Tibial nerve (tissue), 3 donors: ENCODE measurements at regions not wholly inside any gene's neighbourhood (a gene's known extent, or its start where the extent isn't known, plus 50 kb on each side); places are given as distances from the start of the nearest gene placed in this dataset.

Experiments
- POLR2A ChIP-seq, 2 donors: fragments of 450-650 bp; IDR thresholded peaks; one replicate each; pipeline ENCODE4 v1.6.1; 2017; ENCODE audit warnings: antibody characterized with exemption in 2 of 2, mild to moderate bottlenecking in 2 of 2, moderate library complexity in 2 of 2
- TF ChIP-seq, protein P1 (sequence below), 5 experiments: fragments of 200-600 bp in 3 of 5; fragments of 450-650 bp in 2 of 5; sonication (generic) in 3 of 5; IDR thresholded peaks; one replicate each; pipeline ENCODE4 v1.5.1; 2016 to 2019; ENCODE audit warnings: antibody characterized with exemption in 5 of 5, mild to moderate bottlenecking in 3 of 5, moderate library complexity in 2 of 5

DNA sequence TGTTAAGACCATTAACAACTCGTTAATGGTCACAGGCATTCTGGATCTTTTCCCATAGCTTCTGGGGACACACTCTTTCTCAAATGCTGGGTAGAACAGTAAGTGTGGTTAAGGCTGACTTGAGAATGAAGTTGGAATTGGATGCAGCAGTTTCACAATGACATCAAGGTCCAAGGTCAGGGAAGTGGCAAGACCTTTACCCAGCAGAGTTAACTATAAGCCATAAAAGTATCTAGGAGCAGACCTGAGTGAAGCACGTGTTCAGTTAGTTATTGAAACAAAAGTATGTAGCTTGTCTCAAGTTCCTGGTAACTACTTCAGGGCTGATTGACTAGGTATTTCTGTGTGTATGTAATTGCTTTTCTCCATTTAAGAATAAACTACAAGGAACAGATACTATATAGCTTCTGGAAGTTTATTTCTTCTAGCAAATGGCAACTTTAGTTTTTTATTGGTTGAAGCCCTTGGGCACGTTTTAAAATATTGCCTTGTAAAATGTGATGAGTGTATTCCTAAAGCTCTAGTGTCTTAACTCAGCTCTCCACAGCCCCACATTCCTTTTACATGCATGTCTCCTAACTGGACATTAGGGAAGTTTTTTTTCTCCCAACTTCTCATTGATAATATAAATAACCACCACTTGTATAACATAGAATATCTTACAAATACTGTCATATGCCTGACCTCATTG lies 479.0 kb upstream of the CITED2 start:
- TF ChIP-seq, protein P1, sequence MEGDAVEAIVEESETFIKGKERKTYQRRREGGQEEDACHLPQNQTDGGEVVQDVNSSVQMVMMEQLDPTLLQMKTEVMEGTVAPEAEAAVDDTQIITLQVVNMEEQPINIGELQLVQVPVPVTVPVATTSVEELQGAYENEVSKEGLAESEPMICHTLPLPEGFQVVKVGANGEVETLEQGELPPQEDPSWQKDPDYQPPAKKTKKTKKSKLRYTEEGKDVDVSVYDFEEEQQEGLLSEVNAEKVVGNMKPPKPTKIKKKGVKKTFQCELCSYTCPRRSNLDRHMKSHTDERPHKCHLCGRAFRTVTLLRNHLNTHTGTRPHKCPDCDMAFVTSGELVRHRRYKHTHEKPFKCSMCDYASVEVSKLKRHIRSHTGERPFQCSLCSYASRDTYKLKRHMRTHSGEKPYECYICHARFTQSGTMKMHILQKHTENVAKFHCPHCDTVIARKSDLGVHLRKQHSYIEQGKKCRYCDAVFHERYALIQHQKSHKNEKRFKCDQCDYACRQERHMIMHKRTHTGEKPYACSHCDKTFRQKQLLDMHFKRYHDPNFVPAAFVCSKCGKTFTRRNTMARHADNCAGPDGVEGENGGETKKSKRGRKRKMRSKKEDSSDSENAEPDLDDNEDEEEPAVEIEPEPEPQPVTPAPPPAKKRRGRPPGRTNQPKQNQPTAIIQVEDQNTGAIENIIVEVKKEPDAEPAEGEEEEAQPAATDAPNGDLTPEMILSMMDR (IDR thresholded peaks at IDR 0.05) = no peak
- no peak for TF ChIP-seq POLR2A (IDR thresholded peaks at IDR 0.05)
